ENCODE measurements at regions not wholly inside any gene's neighbourhood (a gene's known extent, or its start where the extent isn't known, plus 50 kb on each side); places are given as distances from the start of the nearest gene placed in this dataset.

DNA sequence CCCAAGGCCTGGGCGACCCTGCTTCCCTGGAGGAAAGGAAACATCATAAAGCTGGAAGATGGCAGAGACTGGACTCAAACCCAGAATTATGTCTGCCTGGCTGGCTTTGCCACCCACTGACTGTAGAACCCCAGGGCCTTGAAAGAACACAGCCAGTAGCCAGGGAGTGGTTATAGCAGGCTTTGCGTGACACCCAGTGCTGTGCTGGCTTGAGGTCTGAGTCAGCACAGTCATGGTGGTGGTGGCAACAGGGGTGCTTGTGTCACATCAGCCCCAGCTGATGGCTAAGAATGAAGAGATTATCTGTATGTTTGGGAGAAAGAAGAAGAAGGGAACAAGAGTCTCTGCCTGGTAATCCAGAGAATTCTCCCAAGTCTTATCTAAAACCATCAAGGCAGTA lies 178.8 kb upstream of the SPIN4 start:
- TF ChIP-seq, protein P1, sequence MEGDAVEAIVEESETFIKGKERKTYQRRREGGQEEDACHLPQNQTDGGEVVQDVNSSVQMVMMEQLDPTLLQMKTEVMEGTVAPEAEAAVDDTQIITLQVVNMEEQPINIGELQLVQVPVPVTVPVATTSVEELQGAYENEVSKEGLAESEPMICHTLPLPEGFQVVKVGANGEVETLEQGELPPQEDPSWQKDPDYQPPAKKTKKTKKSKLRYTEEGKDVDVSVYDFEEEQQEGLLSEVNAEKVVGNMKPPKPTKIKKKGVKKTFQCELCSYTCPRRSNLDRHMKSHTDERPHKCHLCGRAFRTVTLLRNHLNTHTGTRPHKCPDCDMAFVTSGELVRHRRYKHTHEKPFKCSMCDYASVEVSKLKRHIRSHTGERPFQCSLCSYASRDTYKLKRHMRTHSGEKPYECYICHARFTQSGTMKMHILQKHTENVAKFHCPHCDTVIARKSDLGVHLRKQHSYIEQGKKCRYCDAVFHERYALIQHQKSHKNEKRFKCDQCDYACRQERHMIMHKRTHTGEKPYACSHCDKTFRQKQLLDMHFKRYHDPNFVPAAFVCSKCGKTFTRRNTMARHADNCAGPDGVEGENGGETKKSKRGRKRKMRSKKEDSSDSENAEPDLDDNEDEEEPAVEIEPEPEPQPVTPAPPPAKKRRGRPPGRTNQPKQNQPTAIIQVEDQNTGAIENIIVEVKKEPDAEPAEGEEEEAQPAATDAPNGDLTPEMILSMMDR (IDR thresholded peaks at IDR 0.05; ENCODE audit: poor library complexity, severe bottlenecking), result no peak
- TF ChIP-seq EZH2 (IDR thresholded peaks at IDR 0.05; ENCODE audit: borderline replicate concordance, insufficient read depth, low read length, poor library complexity, severe bottlenecking), result no peak
